AG09319 (cell line): ENCODE measurements at regions not wholly inside any gene's neighbourhood (a gene's known extent, or its start where the extent isn't known, plus 50 kb on each side); places are given as distances from the start of the nearest gene placed in this dataset.

Experiments
- DNase-seq: peaks from one replicate; pipeline ENCODE4 v3.0.0-alpha.2; 2010; ENCODE audit warnings: low read depth; ENCODE audit errors: extremely low read depth
- CTCF ChIP-seq: IDR thresholded peaks from 2 replicates; pipeline ENCODE4 v1.5.1; 2011; ENCODE audit warnings: low read depth, mild to moderate bottlenecking, inconsistent platforms, low read length, moderate library complexity

GRCh38 chr22:40122792-40123191 lies 54.9 kb upstream of the TNRC6B start:
- no peak for TF ChIP-seq CTCF
- no peak for DNase-seq

- no peak for DNase-seq
- no peak for TF ChIP-seq CTCF
Measured at GRCh38 chr22:40123387-40123786, 54.3 kb upstream of the TNRC6B start.
